IMR-90 (cell line): ENCODE measurements at regions not wholly inside any gene's neighbourhood (a gene's known extent, or its start where the extent isn't known, plus 50 kb on each side); places are given as distances from the start of the nearest gene placed in this dataset.

Source experiments
- ATAC-seq: fragments of 200-7000 bp; cut with Tn5 transposase; 2 replicates; pipeline ENCODE4 v1.9.1; 2020; ENCODE audit warnings: low read depth, mild to moderate bottlenecking, moderate library complexity
- BruUV-seq: library from RNA; stranded (reverse); fragments of 400-500 nt; replicated peaks from 2 replicates; lab custom pipeline; 2021; lab: Mats Ljungman, UMichigan
- CTCF ChIA-PET: fragments of 300-600 bp; formaldehyde crosslinking; extraction: SDS; loops from one replicate; lab custom pipeline; 2021; ENCODE audit warnings: antibody characterized with exemption; lab: Yijun Ruan, JAX
- POLR2A ChIA-PET: fragments of 300-600 bp; sonication (Branson Sonifier 250); formaldehyde crosslinking; loops from one replicate; lab custom pipeline; 2022; ENCODE audit warnings: antibody characterized with exemption; ENCODE audit not compliant: unreplicated experiment; lab: Charles Lee
- DNase-seq: peaks from one replicate; pipeline ENCODE4 v3.0.0; 2013
- H2AFZ ChIP-seq: replicated peaks from 2 replicates; pipeline ENCODE3; 2013; ENCODE audit warnings: low read length, mild to moderate bottlenecking; ENCODE audit not compliant: poor library complexity
- H2AK5ac ChIP-seq: 2 replicates; pipeline ENCODE4 v1.6.1; 2013; ENCODE audit warnings: low read depth, low read length, inconsistent platforms
- H2AK9ac ChIP-seq: replicated peaks from 2 replicates; pipeline ENCODE3; 2013; ENCODE audit warnings: mild to moderate bottlenecking, low read depth, low read length, moderate library complexity; ENCODE audit not compliant: poor library complexity
- H2BK120ac ChIP-seq: 2 replicates; pipeline ENCODE4 v1.6.1; 2013; ENCODE audit warnings: low read depth, low read length, inconsistent platforms
- H2BK15ac ChIP-seq: 3 replicates; pipeline ENCODE4 v1.6.1; 2013; ENCODE audit warnings: low read depth, low read length, inconsistent platforms
- H2BK20ac ChIP-seq: 2 replicates; pipeline ENCODE4 v1.6.1; 2013; ENCODE audit warnings: low read depth, mild to moderate bottlenecking, inconsistent platforms, low read length, moderate library complexity
- H2BK5ac ChIP-seq: 2 replicates; pipeline ENCODE4 v1.6.1; 2013; ENCODE audit warnings: mild to moderate bottlenecking, low read depth, low read length, inconsistent platforms; ENCODE audit not compliant: poor library complexity, severe bottlenecking
- H3K14ac ChIP-seq: replicated peaks from 2 replicates; pipeline ENCODE4 v1.6.1; 2013; ENCODE audit warnings: low read depth, low read length, inconsistent platforms
- H3K18ac ChIP-seq: 2 replicates; pipeline ENCODE4 v1.6.1; 2013; ENCODE audit warnings: low read depth, low read length, control low read depth
- H3K23ac ChIP-seq: 2 replicates; pipeline ENCODE4 v1.6.1; 2013; ENCODE audit warnings: low read depth, low read length, inconsistent platforms
- H3K27ac ChIP-seq: 2 replicates; pipeline ENCODE4 v1.5.1; 2013; ENCODE audit warnings: mild to moderate bottlenecking, control low read depth, low read length; ENCODE audit not compliant: insufficient read depth
- H3K27me3 ChIP-seq: 2 replicates; pipeline ENCODE4 v1.6.1; 2013; ENCODE audit warnings: low read length; ENCODE audit not compliant: control insufficient read depth, insufficient read depth
- H3K36me3 ChIP-seq: 2 replicates; pipeline ENCODE4 v1.6.1; 2013; ENCODE audit warnings: low read length, mixed read lengths; ENCODE audit not compliant: control insufficient read depth, insufficient read depth
- H3K4ac ChIP-seq: 2 replicates; pipeline ENCODE4 v1.6.1; 2013; ENCODE audit warnings: low read depth, low read length, inconsistent platforms
- H3K4me1 ChIP-seq: 2 replicates; pipeline ENCODE4 v1.6.1; 2013; ENCODE audit warnings: low read length, mixed read lengths; ENCODE audit not compliant: control insufficient read depth, insufficient read depth
- H3K4me2 ChIP-seq: 2 replicates; pipeline ENCODE4 v1.6.1; 2013; ENCODE audit warnings: low read depth, mild to moderate bottlenecking, control low read depth, low read length, moderate library complexity
- H3K4me3 ChIP-seq: 2 replicates; pipeline ENCODE4 v1.5.1; 2013; ENCODE audit warnings: low read depth, mild to moderate bottlenecking, control low read depth, low read length, moderate library complexity; ENCODE audit not compliant: insufficient read depth
- H3K56ac ChIP-seq: 2 replicates; pipeline ENCODE4 v1.6.1; 2013; ENCODE audit warnings: low read length, inconsistent platforms; ENCODE audit not compliant: insufficient read depth; ENCODE audit errors: extremely low read depth
- H3K79me1 ChIP-seq, 2 experiments: 2 replicates each; pipeline ENCODE4 v1.6.1; 2013; ENCODE audit warnings: low read length in 2 of 2, inconsistent platforms in 1 of 2, low read depth in 1 of 2
- H3K9ac ChIP-seq: 2 replicates; pipeline ENCODE4 v1.6.1; 2013; ENCODE audit warnings: low read depth, low read length, control low read depth
- H3K9me1 ChIP-seq: 2 replicates; pipeline ENCODE4 v1.6.1; 2013; ENCODE audit warnings: low read length, inconsistent platforms; ENCODE audit not compliant: insufficient read depth
- H3K9me3 ChIP-seq: 2 replicates; pipeline ENCODE4 v1.6.1; 2013; ENCODE audit warnings: low read length; ENCODE audit not compliant: control insufficient read depth, insufficient read depth
- H4K20me1 ChIP-seq: 2 replicates; pipeline ENCODE4 v1.6.1; 2013; ENCODE audit warnings: low read length, inconsistent platforms; ENCODE audit not compliant: insufficient read depth
- H4K5ac ChIP-seq: 2 replicates; pipeline ENCODE4 v1.6.1; 2013; ENCODE audit warnings: mild to moderate bottlenecking, low read depth, low read length, control low read depth
- H4K8ac ChIP-seq, 2 experiments: 2 replicates each; pipeline ENCODE4 v1.6.1; 2013; ENCODE audit warnings: low read depth in 2 of 2, low read length in 2 of 2, control low read depth in 1 of 2, inconsistent platforms in 1 of 2
- H4K91ac ChIP-seq: 2 replicates; pipeline ENCODE4 v1.6.1; 2013; ENCODE audit warnings: low read depth, low read length, inconsistent platforms; ENCODE audit not compliant: insufficient read depth
- BHLHE40 ChIP-seq: fragments of 150-350 bp; IDR thresholded peaks from 2 replicates; pipeline ENCODE4 v1.6.1; 2016; ENCODE audit warnings: mild to moderate bottlenecking, low read depth, low read length
- CEBPB ChIP-seq: IDR thresholded peaks from 2 replicates; pipeline ENCODE4 v1.6.1; 2012; ENCODE audit warnings: low read depth, low read length, improper control_type of control experiment
- CHD1 ChIP-seq: IDR thresholded peaks from 2 replicates; pipeline ENCODE4 v1.6.1; 2012; ENCODE audit warnings: low read depth, low read length, improper control_type of control experiment
- FOS ChIP-seq: fragments of 150-350 bp; IDR thresholded peaks from 2 replicates; pipeline ENCODE4 v1.6.1; 2016; ENCODE audit warnings: low read depth, low read length
- MAFK ChIP-seq: IDR thresholded peaks from 2 replicates; pipeline ENCODE4 v1.6.1; 2012; ENCODE audit warnings: low read depth, low read length, improper control_type of control experiment
- MAZ ChIP-seq: IDR thresholded peaks from 2 replicates; pipeline ENCODE4 v1.6.1; 2012; ENCODE audit warnings: low read depth, mild to moderate bottlenecking, low read length, improper control_type of control experiment, moderate library complexity, borderline replicate concordance
- NFE2L2 ChIP-seq: fragments of 150-350 bp; IDR thresholded peaks from 2 replicates; pipeline ENCODE4 v1.6.1; 2016; ENCODE audit warnings: low read depth, mild to moderate bottlenecking, low read length
- POLR2A ChIP-seq: IDR thresholded peaks from 2 replicates; pipeline ENCODE4 v1.6.1; 2012; ENCODE audit warnings: mild to moderate bottlenecking, low read depth, low read length
- RAD21 ChIP-seq: IDR thresholded peaks from 2 replicates; pipeline ENCODE4 v1.6.1; 2012; ENCODE audit warnings: low read length, improper control_type of control experiment
- RFX5 ChIP-seq: IDR thresholded peaks from 2 replicates; pipeline ENCODE4 v1.8.0; 2012; ENCODE audit warnings: low read depth, mild to moderate bottlenecking, low read length, moderate library complexity
- SMC3 ChIP-seq: fragments of 150-350 bp; IDR thresholded peaks from 2 replicates; pipeline ENCODE4 v1.6.1; 2016; ENCODE audit warnings: low read depth, mild to moderate bottlenecking, antibody characterized with exemption, low read length, moderate library complexity
- WGBS, 2 experiments: methylation state at CpG; one replicate each; pipeline versions ENCODE4 v1.1.5 to v1.1.7; 2013; ENCODE audit warnings: missing lambda C conversion rate in 2 of 2; ENCODE audit not compliant: insufficient read length in 1 of 2; ENCODE audit errors: extremely low coverage in 2 of 2; 5-methylcytosine and 5-hydroxymethylcytosine counted together
- dilution Hi-C: fragments of 300-500 bp; cut with HindIII; formaldehyde crosslinking; loops from one replicate; pipeline ENCODE4 v1.14.3; 2018; ENCODE audit warnings: low sequenced_read_pairs; ENCODE audit not compliant: unreplicated experiment
- in situ Hi-C: fragments of 300-500 bp; cut with MboI; formaldehyde crosslinking; loops from 3 replicates; pipeline ENCODE4 v1.14.3; 2019; ENCODE audit warnings: low sequenced_read_pairs, inconsistent platforms, mixed read lengths
- intact Hi-C: fragments of 100-400 bp; cut with micrococcal nuclease; formaldehyde crosslinking; loops from 2 replicates; pipeline ENCODE4 v1.10.0; 2022
- TF ChIP-seq, protein P1 (sequence below): fragments of 150-350 bp; IDR thresholded peaks from 2 replicates; pipeline ENCODE4 v1.6.1; 2016; ENCODE audit warnings: low read depth, mild to moderate bottlenecking, low read length, moderate library complexity, borderline replicate concordance
- TF ChIP-seq, protein P2 (sequence below): conservative IDR thresholded peaks from 2 replicates; pipeline ENCODE4 v1.5.1; 2012; ENCODE audit warnings: mild to moderate bottlenecking, low read depth, low read length, improper control_type of control experiment
- TF ChIP-seq, protein P3 (sequence below): fragments of 150-350 bp; IDR thresholded peaks from 2 replicates; pipeline ENCODE4 v1.6.1; 2017; ENCODE audit warnings: mild to moderate bottlenecking, antibody characterized with exemption, low read length, low read depth

DNA sequence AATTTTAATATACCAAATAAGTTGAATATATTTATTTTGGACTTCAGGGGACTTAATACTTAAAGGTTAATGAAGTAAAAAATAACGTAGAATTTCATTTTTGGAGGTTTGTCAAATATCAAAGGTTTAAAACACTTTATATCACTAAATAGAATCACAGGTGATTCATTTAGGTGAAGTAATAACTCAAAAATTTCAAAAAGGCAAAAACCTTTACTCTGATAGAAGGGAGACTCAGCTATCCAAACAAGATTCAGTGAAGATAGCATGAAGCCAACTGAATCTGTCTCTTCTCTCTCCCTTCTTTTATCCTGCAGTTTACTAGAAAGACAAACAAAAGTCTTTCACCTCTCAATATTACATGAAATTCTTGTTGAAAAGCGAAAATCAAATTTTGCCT, 110.2 kb upstream of the CYSLTR1 start:
- Histone ChIP-seq H3K79me1 (no peaks in the 10 kb centered on the region), H3K9ac (no peak overlapping the region), H3K14ac (no peak overlapping the region), H3K27ac (no peak overlapping the region), H2BK5ac (no peak overlapping the region), H2AK9ac (no peak overlapping the region), H3K56ac (no peak overlapping the region), H2BK15ac (no peak overlapping the region), H2BK120ac (no peak overlapping the region), H3K23ac (no peak overlapping the region), H3K4ac (no peak overlapping the region), H4K20me1 (no peaks in the 10 kb centered on the region), H3K4me3 (no peak overlapping the region), H3K18ac (no peak overlapping the region), H3K27me3 (no peaks in the 10 kb centered on the region), H3K9me3 (no peaks in the 10 kb centered on the region), H3K4me1 (no peaks in the 10 kb centered on the region), H4K91ac (no peak overlapping the region), H4K8ac (no peak overlapping the region), H3K36me3 (no peaks in the 10 kb centered on the region), H2AK5ac (no peak overlapping the region), H4K5ac (no peak overlapping the region), H2AFZ (no peak overlapping the region), H2BK20ac (no peak overlapping the region), H3K9me1 (no peaks in the 10 kb centered on the region), H3K4me2 (no peak overlapping the region)
- ATAC-seq (no peak), DNase-seq (no peak)
- ChIA-PET CTCF (no interaction called here), POLR2A (no interaction called here)
- dilution Hi-C loops (no loop called here), in situ Hi-C loops (no loop called here), intact Hi-C loops (no loop called here)
- WGBS, 2 experiments = no CpG with 5 or more reads among the region's 2 CpGs
- no TSS peak for BruUV-seq
- TF ChIP-seq POLR2A (no peak), FOS (no peak), BHLHE40 (no peak), RFX5 (no peak), MAFK (no peak), NFE2L2 (no peak), MAZ (no peak), CHD1 (no peak), SMC3 (no peak), RAD21 (no peak), CEBPB (no peak)
- TF ChIP-seq, protein P1, sequence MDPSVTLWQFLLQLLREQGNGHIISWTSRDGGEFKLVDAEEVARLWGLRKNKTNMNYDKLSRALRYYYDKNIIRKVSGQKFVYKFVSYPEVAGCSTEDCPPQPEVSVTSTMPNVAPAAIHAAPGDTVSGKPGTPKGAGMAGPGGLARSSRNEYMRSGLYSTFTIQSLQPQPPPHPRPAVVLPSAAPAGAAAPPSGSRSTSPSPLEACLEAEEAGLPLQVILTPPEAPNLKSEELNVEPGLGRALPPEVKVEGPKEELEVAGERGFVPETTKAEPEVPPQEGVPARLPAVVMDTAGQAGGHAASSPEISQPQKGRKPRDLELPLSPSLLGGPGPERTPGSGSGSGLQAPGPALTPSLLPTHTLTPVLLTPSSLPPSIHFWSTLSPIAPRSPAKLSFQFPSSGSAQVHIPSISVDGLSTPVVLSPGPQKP = no peak
- TF ChIP-seq, protein P2, sequence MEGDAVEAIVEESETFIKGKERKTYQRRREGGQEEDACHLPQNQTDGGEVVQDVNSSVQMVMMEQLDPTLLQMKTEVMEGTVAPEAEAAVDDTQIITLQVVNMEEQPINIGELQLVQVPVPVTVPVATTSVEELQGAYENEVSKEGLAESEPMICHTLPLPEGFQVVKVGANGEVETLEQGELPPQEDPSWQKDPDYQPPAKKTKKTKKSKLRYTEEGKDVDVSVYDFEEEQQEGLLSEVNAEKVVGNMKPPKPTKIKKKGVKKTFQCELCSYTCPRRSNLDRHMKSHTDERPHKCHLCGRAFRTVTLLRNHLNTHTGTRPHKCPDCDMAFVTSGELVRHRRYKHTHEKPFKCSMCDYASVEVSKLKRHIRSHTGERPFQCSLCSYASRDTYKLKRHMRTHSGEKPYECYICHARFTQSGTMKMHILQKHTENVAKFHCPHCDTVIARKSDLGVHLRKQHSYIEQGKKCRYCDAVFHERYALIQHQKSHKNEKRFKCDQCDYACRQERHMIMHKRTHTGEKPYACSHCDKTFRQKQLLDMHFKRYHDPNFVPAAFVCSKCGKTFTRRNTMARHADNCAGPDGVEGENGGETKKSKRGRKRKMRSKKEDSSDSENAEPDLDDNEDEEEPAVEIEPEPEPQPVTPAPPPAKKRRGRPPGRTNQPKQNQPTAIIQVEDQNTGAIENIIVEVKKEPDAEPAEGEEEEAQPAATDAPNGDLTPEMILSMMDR = no peak
- TF ChIP-seq, protein P3, sequence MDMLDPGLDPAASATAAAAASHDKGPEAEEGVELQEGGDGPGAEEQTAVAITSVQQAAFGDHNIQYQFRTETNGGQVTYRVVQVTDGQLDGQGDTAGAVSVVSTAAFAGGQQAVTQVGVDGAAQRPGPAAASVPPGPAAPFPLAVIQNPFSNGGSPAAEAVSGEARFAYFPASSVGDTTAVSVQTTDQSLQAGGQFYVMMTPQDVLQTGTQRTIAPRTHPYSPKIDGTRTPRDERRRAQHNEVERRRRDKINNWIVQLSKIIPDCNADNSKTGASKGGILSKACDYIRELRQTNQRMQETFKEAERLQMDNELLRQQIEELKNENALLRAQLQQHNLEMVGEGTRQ = no peak
